Osteocyte (in vitro differentiated cells): ENCODE measurements at regions not wholly inside any gene's neighbourhood (a gene's known extent, or its start where the extent isn't known, plus 50 kb on each side); places are given as distances from the start of the nearest gene placed in this dataset.

ENCODE experiments used
- DNase-seq: peaks from one replicate; pipeline ENCODE4 v3.0.0; 2021; ENCODE audit warnings: mixed read lengths; ENCODE audit not compliant: unreplicated experiment; ENCODE audit errors: extremely low spot score
- H3K27ac Mint-ChIP-seq: one replicate; pipeline ENCODE4 v1.8.0; 2021; ENCODE audit warnings: mild to moderate bottlenecking, mixed read lengths; ENCODE audit not compliant: unreplicated experiment
- H3K27me3 Mint-ChIP-seq: one replicate; pipeline ENCODE4 v1.8.0; 2021; ENCODE audit warnings: mixed read lengths; ENCODE audit not compliant: unreplicated experiment
- H3K36me3 Mint-ChIP-seq: one replicate; pipeline ENCODE4 v1.8.0; 2021; ENCODE audit warnings: mixed read lengths; ENCODE audit not compliant: unreplicated experiment
- H3K4me1 Mint-ChIP-seq: one replicate; pipeline ENCODE4 v1.8.0; 2021; ENCODE audit warnings: mixed read lengths; ENCODE audit not compliant: unreplicated experiment
- H3K4me3 Mint-ChIP-seq: one replicate; pipeline ENCODE4 v1.8.0; 2021; ENCODE audit warnings: mild to moderate bottlenecking, moderate library complexity, mixed read lengths; ENCODE audit not compliant: unreplicated experiment
- H3K9me3 Mint-ChIP-seq: one replicate; pipeline ENCODE4 v1.8.0; 2021; ENCODE audit warnings: mixed read lengths; ENCODE audit not compliant: unreplicated experiment
- CTCF ChIP-seq: fragments of 200-600 bp; sonication (generic); IDR thresholded peaks from 2 replicates; pipeline ENCODE4 v1.5.0; 2021; ENCODE audit warnings: antibody characterized with exemption, mild to moderate bottlenecking, moderate library complexity

- H3K9me3 Mint-ChIP-seq: peaks cover 4% of the 10 kb centered on the region
- peaks cover 65% of the 10 kb centered on the region for H3K4me1 Mint-ChIP-seq
- no peak for DNase-seq
- no peaks in the 10 kb centered on the region for H3K36me3 Mint-ChIP-seq
- H3K27me3 Mint-ChIP-seq: no peaks in the 10 kb centered on the region
- no peak for TF ChIP-seq CTCF
- H3K27ac Mint-ChIP-seq: peak overlapping the region; percentile 98
- no peak overlapping the region for H3K4me3 Mint-ChIP-seq
These were observed 384.7 kb downstream of the FIGN start for GRCh38 chr2:163351143-163351542.

GRCh38 chr2:163348857-163349380 is 386.9 kb downstream of the FIGN start:
- H3K4me1 Mint-ChIP-seq: peaks cover 71% of the 10 kb centered on the region
- H3K9me3 Mint-ChIP-seq: peaks cover 4% of the 10 kb centered on the region
- no peaks in the 10 kb centered on the region for H3K27me3 Mint-ChIP-seq
- H3K4me3 Mint-ChIP-seq: peak overlapping the region; percentile 70
- TF ChIP-seq CTCF: no peak
- no peaks in the 10 kb centered on the region for H3K36me3 Mint-ChIP-seq
- H3K27ac Mint-ChIP-seq: peak overlapping the region; percentile 98
- no peak for DNase-seq

- H3K27me3 Mint-ChIP-seq: no peaks in the 10 kb centered on the region
- H3K4me1 Mint-ChIP-seq: peaks cover 64% of the 10 kb centered on the region
- H3K36me3 Mint-ChIP-seq: no peaks in the 10 kb centered on the region
- peak overlapping the region; percentile 98 for H3K27ac Mint-ChIP-seq
- peak overlapping the region; percentile 70 for H3K4me3 Mint-ChIP-seq
- peaks cover 6% of the 10 kb centered on the region for H3K9me3 Mint-ChIP-seq
- DNase-seq: peak; percentile 92
- TF ChIP-seq CTCF: no peak
These were observed 387.6 kb downstream of the FIGN start for GRCh38 chr2:163347982-163348856.

- peak; percentile 87 for TF ChIP-seq CTCF
- H3K36me3 Mint-ChIP-seq: no peaks in the 10 kb centered on the region
- H3K9me3 Mint-ChIP-seq: peaks cover 3% of the 10 kb centered on the region
- H3K27me3 Mint-ChIP-seq: no peaks in the 10 kb centered on the region
- peaks cover 62% of the 10 kb centered on the region for H3K4me1 Mint-ChIP-seq
- peak overlapping the region; percentile 19 for H3K4me3 Mint-ChIP-seq
- no peak for DNase-seq
- no peak overlapping the region for H3K27ac Mint-ChIP-seq
These were observed 389.8 kb downstream of the FIGN start for GRCh38 chr2:163345795-163346573.

GRCh38 chr2:163343316-163343715 is 392.5 kb downstream of the FIGN start:
- TF ChIP-seq CTCF: no peak
- no peak for DNase-seq
- H3K27ac Mint-ChIP-seq: no peak overlapping the region
- H3K27me3 Mint-ChIP-seq: no peaks in the 10 kb centered on the region
- peaks cover 9% of the 10 kb centered on the region for H3K9me3 Mint-ChIP-seq
- no peak overlapping the region for H3K4me3 Mint-ChIP-seq
- peaks cover 35% of the 10 kb centered on the region for H3K4me1 Mint-ChIP-seq
- peaks cover 3% of the 10 kb centered on the region for H3K36me3 Mint-ChIP-seq
